IMR-90 (cell line): ENCODE measurements at regions not wholly inside any gene's neighbourhood (a gene's known extent, or its start where the extent isn't known, plus 50 kb on each side); places are given as distances from the start of the nearest gene placed in this dataset.

Experiments used
- ATAC-seq: fragments of 200-7000 bp; cut with Tn5 transposase; 2 replicates; pipeline ENCODE4 v1.9.1; 2020; ENCODE audit warnings: low read depth, mild to moderate bottlenecking, moderate library complexity
- BruUV-seq: library from RNA; stranded (reverse); fragments of 400-500 nt; replicated peaks from 2 replicates; lab custom pipeline; 2021; lab: Mats Ljungman, UMichigan
- CTCF ChIA-PET: fragments of 300-600 bp; formaldehyde crosslinking; extraction: SDS; loops from one replicate; lab custom pipeline; 2021; ENCODE audit warnings: antibody characterized with exemption; lab: Yijun Ruan, JAX
- POLR2A ChIA-PET: fragments of 300-600 bp; sonication (Branson Sonifier 250); formaldehyde crosslinking; loops from one replicate; lab custom pipeline; 2022; ENCODE audit warnings: antibody characterized with exemption; ENCODE audit not compliant: unreplicated experiment; lab: Charles Lee
- DNase-seq: peaks from one replicate; pipeline ENCODE4 v3.0.0; 2013
- H2AFZ ChIP-seq: replicated peaks from 2 replicates; pipeline ENCODE3; 2013; ENCODE audit warnings: low read length, mild to moderate bottlenecking; ENCODE audit not compliant: poor library complexity
- H2AK5ac ChIP-seq: 2 replicates; pipeline ENCODE4 v1.6.1; 2013; ENCODE audit warnings: low read depth, low read length, inconsistent platforms
- H2AK9ac ChIP-seq: replicated peaks from 2 replicates; pipeline ENCODE3; 2013; ENCODE audit warnings: mild to moderate bottlenecking, low read depth, low read length, moderate library complexity; ENCODE audit not compliant: poor library complexity
- H2BK120ac ChIP-seq: 2 replicates; pipeline ENCODE4 v1.6.1; 2013; ENCODE audit warnings: low read depth, low read length, inconsistent platforms
- H2BK15ac ChIP-seq: 3 replicates; pipeline ENCODE4 v1.6.1; 2013; ENCODE audit warnings: low read depth, low read length, inconsistent platforms
- H2BK20ac ChIP-seq: 2 replicates; pipeline ENCODE4 v1.6.1; 2013; ENCODE audit warnings: low read depth, mild to moderate bottlenecking, inconsistent platforms, low read length, moderate library complexity
- H2BK5ac ChIP-seq: 2 replicates; pipeline ENCODE4 v1.6.1; 2013; ENCODE audit warnings: mild to moderate bottlenecking, low read depth, low read length, inconsistent platforms; ENCODE audit not compliant: poor library complexity, severe bottlenecking
- H3K14ac ChIP-seq: replicated peaks from 2 replicates; pipeline ENCODE4 v1.6.1; 2013; ENCODE audit warnings: low read depth, low read length, inconsistent platforms
- H3K18ac ChIP-seq: 2 replicates; pipeline ENCODE4 v1.6.1; 2013; ENCODE audit warnings: low read depth, low read length, control low read depth
- H3K23ac ChIP-seq: 2 replicates; pipeline ENCODE4 v1.6.1; 2013; ENCODE audit warnings: low read depth, low read length, inconsistent platforms
- H3K27ac ChIP-seq: 2 replicates; pipeline ENCODE4 v1.5.1; 2013; ENCODE audit warnings: mild to moderate bottlenecking, control low read depth, low read length; ENCODE audit not compliant: insufficient read depth
- H3K27me3 ChIP-seq: 2 replicates; pipeline ENCODE4 v1.6.1; 2013; ENCODE audit warnings: low read length; ENCODE audit not compliant: control insufficient read depth, insufficient read depth
- H3K36me3 ChIP-seq: 2 replicates; pipeline ENCODE4 v1.6.1; 2013; ENCODE audit warnings: low read length, mixed read lengths; ENCODE audit not compliant: control insufficient read depth, insufficient read depth
- H3K4ac ChIP-seq: 2 replicates; pipeline ENCODE4 v1.6.1; 2013; ENCODE audit warnings: low read depth, low read length, inconsistent platforms
- H3K4me1 ChIP-seq: 2 replicates; pipeline ENCODE4 v1.6.1; 2013; ENCODE audit warnings: low read length, mixed read lengths; ENCODE audit not compliant: control insufficient read depth, insufficient read depth
- H3K4me2 ChIP-seq: 2 replicates; pipeline ENCODE4 v1.6.1; 2013; ENCODE audit warnings: low read depth, mild to moderate bottlenecking, control low read depth, low read length, moderate library complexity
- H3K4me3 ChIP-seq: 2 replicates; pipeline ENCODE4 v1.5.1; 2013; ENCODE audit warnings: low read depth, mild to moderate bottlenecking, control low read depth, low read length, moderate library complexity; ENCODE audit not compliant: insufficient read depth
- H3K56ac ChIP-seq: 2 replicates; pipeline ENCODE4 v1.6.1; 2013; ENCODE audit warnings: low read length, inconsistent platforms; ENCODE audit not compliant: insufficient read depth; ENCODE audit errors: extremely low read depth
- H3K79me1 ChIP-seq, 2 experiments: 2 replicates each; pipeline ENCODE4 v1.6.1; 2013; ENCODE audit warnings: low read length in 2 of 2, inconsistent platforms in 1 of 2, low read depth in 1 of 2
- H3K9ac ChIP-seq: 2 replicates; pipeline ENCODE4 v1.6.1; 2013; ENCODE audit warnings: low read depth, low read length, control low read depth
- H3K9me1 ChIP-seq: 2 replicates; pipeline ENCODE4 v1.6.1; 2013; ENCODE audit warnings: low read length, inconsistent platforms; ENCODE audit not compliant: insufficient read depth
- H3K9me3 ChIP-seq: 2 replicates; pipeline ENCODE4 v1.6.1; 2013; ENCODE audit warnings: low read length; ENCODE audit not compliant: control insufficient read depth, insufficient read depth
- H4K20me1 ChIP-seq: 2 replicates; pipeline ENCODE4 v1.6.1; 2013; ENCODE audit warnings: low read length, inconsistent platforms; ENCODE audit not compliant: insufficient read depth
- H4K5ac ChIP-seq: 2 replicates; pipeline ENCODE4 v1.6.1; 2013; ENCODE audit warnings: mild to moderate bottlenecking, low read depth, low read length, control low read depth
- H4K8ac ChIP-seq, 2 experiments: 2 replicates each; pipeline ENCODE4 v1.6.1; 2013; ENCODE audit warnings: low read depth in 2 of 2, low read length in 2 of 2, control low read depth in 1 of 2, inconsistent platforms in 1 of 2
- H4K91ac ChIP-seq: 2 replicates; pipeline ENCODE4 v1.6.1; 2013; ENCODE audit warnings: low read depth, low read length, inconsistent platforms; ENCODE audit not compliant: insufficient read depth
- CHD1 ChIP-seq: IDR thresholded peaks from 2 replicates; pipeline ENCODE4 v1.6.1; 2012; ENCODE audit warnings: low read depth, low read length, improper control_type of control experiment
- CTCF ChIP-seq: conservative IDR thresholded peaks from 2 replicates; pipeline ENCODE4 v1.5.1; 2012; ENCODE audit warnings: mild to moderate bottlenecking, low read depth, low read length, improper control_type of control experiment
- FOS ChIP-seq: fragments of 150-350 bp; IDR thresholded peaks from 2 replicates; pipeline ENCODE4 v1.6.1; 2016; ENCODE audit warnings: low read depth, low read length
- MAFK ChIP-seq: IDR thresholded peaks from 2 replicates; pipeline ENCODE4 v1.6.1; 2012; ENCODE audit warnings: low read depth, low read length, improper control_type of control experiment
- MAZ ChIP-seq: IDR thresholded peaks from 2 replicates; pipeline ENCODE4 v1.6.1; 2012; ENCODE audit warnings: low read depth, mild to moderate bottlenecking, low read length, improper control_type of control experiment, moderate library complexity, borderline replicate concordance
- MXI1 ChIP-seq: IDR thresholded peaks from 2 replicates; pipeline ENCODE4 v1.6.1; 2012; ENCODE audit warnings: low read depth, mild to moderate bottlenecking, low read length, moderate library complexity, borderline replicate concordance
- NFE2L2 ChIP-seq: fragments of 150-350 bp; IDR thresholded peaks from 2 replicates; pipeline ENCODE4 v1.6.1; 2016; ENCODE audit warnings: low read depth, mild to moderate bottlenecking, low read length
- RCOR1 ChIP-seq: IDR thresholded peaks from 2 replicates; pipeline ENCODE4 v1.6.1; 2012; ENCODE audit warnings: mild to moderate bottlenecking, low read length, improper control_type of control experiment; ENCODE audit not compliant: insufficient replicate concordance
- RFX5 ChIP-seq: IDR thresholded peaks from 2 replicates; pipeline ENCODE4 v1.8.0; 2012; ENCODE audit warnings: low read depth, mild to moderate bottlenecking, low read length, moderate library complexity
- SMC3 ChIP-seq: fragments of 150-350 bp; IDR thresholded peaks from 2 replicates; pipeline ENCODE4 v1.6.1; 2016; ENCODE audit warnings: low read depth, mild to moderate bottlenecking, antibody characterized with exemption, low read length, moderate library complexity
- WGBS, 2 experiments: methylation state at CpG; one replicate each; pipeline versions ENCODE4 v1.1.5 to v1.1.7; 2013; ENCODE audit warnings: missing lambda C conversion rate in 2 of 2; ENCODE audit not compliant: insufficient read length in 1 of 2; ENCODE audit errors: extremely low coverage in 2 of 2; 5-methylcytosine and 5-hydroxymethylcytosine counted together
- dilution Hi-C: fragments of 300-500 bp; cut with HindIII; formaldehyde crosslinking; loops from one replicate; pipeline ENCODE4 v1.14.3; 2018; ENCODE audit warnings: low sequenced_read_pairs; ENCODE audit not compliant: unreplicated experiment
- in situ Hi-C: fragments of 300-500 bp; cut with MboI; formaldehyde crosslinking; loops from 3 replicates; pipeline ENCODE4 v1.14.3; 2019; ENCODE audit warnings: low sequenced_read_pairs, inconsistent platforms, mixed read lengths
- intact Hi-C: fragments of 100-400 bp; cut with micrococcal nuclease; formaldehyde crosslinking; loops from 2 replicates; pipeline ENCODE4 v1.10.0; 2022

- Histone ChIP-seq H3K56ac (no peak overlapping the region), H4K91ac (no peak overlapping the region), H3K18ac (no peak overlapping the region), H3K14ac (no peak overlapping the region), H3K9ac (no peak overlapping the region), H2BK15ac (no peak overlapping the region), H3K9me1 (no peaks in the 10 kb centered on the region), H3K4ac (no peak overlapping the region), H2BK20ac (no peak overlapping the region), H3K4me2 (no peak overlapping the region), H3K36me3 (no peaks in the 10 kb centered on the region), H3K9me3 (no peaks in the 10 kb centered on the region), H3K79me1 (no peaks in the 10 kb centered on the region), H3K27me3 (no peaks in the 10 kb centered on the region), H3K4me1 (no peaks in the 10 kb centered on the region), H2AK5ac (no peak overlapping the region), H2BK5ac (no peak overlapping the region), H2AFZ (no peak overlapping the region), H4K8ac (no peak overlapping the region), H2AK9ac (no peak overlapping the region), H3K23ac (no peak overlapping the region), H3K4me3 (no peak overlapping the region), H4K5ac (no peak overlapping the region), H2BK120ac (no peak overlapping the region), H3K27ac (no peak overlapping the region), H4K20me1 (no peaks in the 10 kb centered on the region)
- ChIA-PET CTCF (no interaction called here), POLR2A (no interaction called here)
- TF ChIP-seq CHD1 (no peak), MAFK (no peak), FOS (no peak), RCOR1 (no peak), NFE2L2 (no peak), MXI1 (no peak), MAZ (no peak), CTCF (no peak), RFX5 (no peak), SMC3 (no peak)
- WGBS, 2 experiments: no CpG with 5 or more reads among the region's 2 CpGs
- ATAC-seq (no peak), DNase-seq (no peak)
- in situ Hi-C loops: no loop called here
- no TSS peak for BruUV-seq
- intact Hi-C loops: no loop called here
- dilution Hi-C loops: no loop called here
Observed at GRCh38 chr1:96076589-96076988, 645.0 kb upstream of the PTBP2 start.
